COLO668 (cell line): ENCODE measurements at regions not wholly inside any gene's neighbourhood (a gene's known extent, or its start where the extent isn't known, plus 50 kb on each side); places are given as distances from the start of the nearest gene placed in this dataset.

ENCODE experiments used
- DNase-seq: peaks from one replicate; lab custom pipeline; 2025; ENCODE audit not compliant: unreplicated experiment; lab: John Stamatoyannopoulos, UW

DNA sequence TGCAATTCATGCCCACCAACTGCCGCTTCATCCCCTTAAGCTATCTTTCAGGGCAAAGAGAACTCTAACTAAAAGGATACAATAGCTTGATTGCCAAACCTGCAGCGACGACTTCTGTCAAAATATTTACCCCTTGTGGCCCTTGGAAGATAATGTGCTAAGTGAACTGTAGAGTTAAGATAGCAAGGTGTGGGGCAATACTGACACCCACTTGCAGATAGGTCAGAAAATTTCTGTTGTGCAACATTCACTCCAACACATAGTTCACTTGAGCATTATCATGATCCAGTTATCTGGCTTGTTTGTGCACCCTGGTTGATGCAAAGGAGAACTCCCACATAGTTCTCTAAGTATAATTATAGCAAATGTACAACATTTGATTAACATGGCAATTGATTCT is 55.6 kb downstream of the RHOXF2B start:
- DNase-seq = no peak

GRCh38 chrX:120020305-120020704 is 57.2 kb downstream of the RHOXF2B start:
- no peak for DNase-seq

DNA sequence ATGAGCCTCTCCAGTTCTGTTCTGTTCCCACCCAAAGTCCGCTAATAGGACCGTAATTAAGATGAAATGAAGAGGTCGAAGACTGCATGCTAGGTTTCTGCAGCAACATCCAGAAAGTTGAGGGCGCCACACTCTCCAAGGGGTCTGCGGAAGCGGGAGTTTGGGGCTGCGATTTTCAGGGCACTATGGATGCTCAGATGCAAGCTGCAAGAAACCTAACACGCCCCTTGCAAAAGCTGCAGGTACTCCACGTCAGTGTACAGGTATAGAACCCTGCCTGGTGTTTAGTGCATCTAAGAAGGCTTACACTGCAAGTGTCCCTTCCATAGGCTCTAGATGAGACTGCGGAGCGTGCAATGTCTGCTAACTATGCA is 61.4 kb downstream of the RHOXF2B start:
- no peak for DNase-seq

DNA sequence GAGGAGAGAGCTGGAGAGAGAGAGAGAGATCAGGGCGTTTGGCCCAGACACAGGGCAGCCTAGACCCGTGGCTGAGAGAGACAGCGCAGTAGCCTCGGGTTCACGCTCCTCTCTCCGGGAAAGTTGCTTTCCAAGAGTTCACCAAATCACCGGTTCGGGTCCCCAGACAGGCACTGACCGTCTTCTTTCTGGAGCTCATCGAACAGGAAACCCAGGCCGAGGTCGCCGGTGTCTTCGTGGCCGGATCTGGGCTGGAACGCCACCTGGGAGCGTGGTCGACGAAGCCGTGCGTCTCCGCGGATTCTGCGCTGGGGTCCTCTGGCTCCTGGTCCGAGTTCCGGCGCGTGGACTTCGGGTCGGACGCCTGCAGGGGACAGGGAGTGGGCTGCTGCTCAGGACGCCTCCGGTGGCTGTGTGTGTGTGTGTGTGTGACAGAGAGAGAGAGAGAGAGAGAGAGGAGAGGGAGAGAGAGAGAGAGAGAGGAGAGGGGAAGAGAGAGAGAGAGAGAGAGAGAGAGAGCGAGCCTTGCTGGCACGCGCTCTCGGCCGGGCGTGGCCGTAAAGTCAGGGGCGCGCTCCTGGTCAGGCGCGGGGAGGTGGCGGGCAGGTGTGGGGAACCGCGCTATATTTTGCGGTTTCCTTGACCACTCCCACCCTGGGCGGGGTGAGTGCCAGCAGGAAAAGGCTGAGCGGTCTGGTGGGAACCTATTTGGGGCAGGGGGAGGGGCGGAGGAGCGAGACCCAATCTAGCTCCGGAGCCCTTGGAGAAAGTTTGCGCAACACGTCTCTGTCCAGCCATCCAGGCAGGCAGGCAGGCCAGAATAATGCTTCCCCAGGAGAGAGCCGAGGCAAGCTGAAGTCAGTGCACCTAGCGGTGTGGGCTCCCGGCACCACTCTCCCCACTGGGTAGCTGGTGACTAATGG is 62.1 kb downstream of the RHOXF2B start:
- DNase-seq = peak; percentile 3

DNA sequence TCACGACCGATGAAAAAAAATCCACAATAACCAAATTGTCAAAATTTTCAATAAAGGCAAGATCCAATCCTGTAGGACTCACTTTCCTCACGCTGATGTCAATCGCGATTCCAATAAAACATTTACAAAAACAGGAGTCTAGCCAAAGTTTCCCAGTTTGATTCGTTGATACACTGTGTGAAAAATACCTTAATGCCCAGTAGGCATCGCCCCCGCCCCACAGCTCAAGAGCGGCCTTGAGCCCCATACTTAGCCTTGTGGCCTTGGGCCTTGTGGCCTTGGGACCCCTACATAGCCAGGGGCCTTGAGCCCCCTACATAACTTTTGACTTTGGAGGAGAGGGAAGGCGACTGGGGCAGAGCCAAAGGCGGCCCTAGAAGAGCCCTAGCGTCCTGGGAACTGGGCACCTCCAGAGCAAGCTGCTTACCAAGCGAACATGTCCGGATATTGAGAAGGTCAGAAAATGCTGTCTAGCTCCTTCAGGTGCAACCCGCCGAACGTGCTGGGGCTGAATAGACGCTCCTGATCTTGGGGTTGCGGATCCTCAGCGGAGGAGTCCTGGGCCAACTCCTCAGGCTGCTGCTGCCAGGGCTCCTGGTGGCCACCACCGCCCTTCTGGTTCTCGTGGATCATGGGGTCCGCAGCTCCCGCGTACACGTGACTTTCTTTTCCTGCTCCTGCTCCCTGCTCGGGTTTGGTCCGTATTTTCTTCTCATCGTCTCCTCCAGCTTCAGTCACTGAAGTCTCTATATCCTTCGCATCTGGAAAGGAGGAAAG is 62.9 kb downstream of the RHOXF2B start:
- no peak for DNase-seq

GRCh38 chrX:120001787-120002186 is 58.2 kb upstream of the NKAP start:
- DNase-seq = no peak

DNA sequence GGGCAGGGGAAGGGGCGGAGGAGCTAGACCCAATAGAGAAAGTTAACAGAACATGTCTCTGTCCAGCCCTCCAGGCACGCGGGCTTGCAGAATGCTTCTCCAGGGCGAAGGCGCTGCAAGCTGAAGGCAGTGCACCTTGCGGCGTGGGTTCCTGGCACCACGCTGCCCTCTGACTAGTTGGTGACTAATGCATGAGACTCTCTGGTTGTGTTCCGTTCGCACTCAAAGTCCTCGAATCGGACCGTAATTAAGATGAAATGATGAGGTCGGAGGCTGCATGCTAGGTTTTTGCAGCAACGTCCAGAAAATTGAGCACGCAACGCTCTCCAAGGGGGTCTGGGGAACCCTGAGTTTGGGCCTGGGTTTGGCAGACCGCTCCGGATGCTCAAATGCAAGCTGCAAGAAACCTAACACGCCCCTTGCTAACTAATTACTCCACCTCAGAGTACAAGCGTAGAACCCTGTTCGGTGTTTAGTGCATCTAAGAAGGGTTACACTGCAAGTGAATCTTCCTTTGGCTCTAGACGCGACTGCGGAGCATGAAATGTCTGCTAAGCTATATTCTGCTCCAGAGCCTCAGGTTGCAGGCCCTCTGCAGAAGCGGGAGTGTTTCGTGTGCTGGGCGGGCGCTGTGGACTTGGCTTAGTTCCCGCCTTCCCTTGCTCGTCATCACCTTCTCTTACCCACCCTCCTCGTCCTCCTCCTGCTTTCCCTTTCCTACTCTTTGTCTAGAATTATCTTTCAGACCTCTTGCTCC is 57.1 kb upstream of the NKAP start:
- DNase-seq = no peak

DNA sequence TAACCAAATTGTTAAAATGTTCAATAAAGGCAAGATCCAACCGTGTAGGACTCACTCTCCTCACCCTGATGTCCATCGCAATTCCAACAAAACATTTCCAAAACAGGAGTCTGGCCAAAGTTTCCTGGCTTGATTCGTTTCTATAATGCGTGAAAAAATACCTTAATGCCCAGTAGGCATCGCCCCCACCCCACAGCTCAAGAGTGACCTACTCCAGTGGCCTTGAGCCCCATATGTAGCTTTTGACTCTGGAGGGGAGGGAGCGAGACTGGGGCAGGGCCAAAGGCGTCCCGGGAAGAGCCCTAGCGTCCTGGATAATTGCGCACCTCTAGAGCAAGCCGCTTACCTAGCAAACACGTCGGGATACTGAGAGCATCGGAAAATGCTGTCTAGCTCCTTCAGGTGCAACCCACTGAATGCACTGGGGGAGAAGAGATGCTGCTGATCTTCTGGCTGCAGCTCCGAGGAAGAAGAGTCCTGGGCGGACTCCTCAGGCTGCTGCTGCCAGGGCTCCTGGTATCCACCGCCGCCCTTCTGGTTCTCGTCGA is 55.6 kb upstream of the NKAP start:
- no peak for DNase-seq

DNA sequence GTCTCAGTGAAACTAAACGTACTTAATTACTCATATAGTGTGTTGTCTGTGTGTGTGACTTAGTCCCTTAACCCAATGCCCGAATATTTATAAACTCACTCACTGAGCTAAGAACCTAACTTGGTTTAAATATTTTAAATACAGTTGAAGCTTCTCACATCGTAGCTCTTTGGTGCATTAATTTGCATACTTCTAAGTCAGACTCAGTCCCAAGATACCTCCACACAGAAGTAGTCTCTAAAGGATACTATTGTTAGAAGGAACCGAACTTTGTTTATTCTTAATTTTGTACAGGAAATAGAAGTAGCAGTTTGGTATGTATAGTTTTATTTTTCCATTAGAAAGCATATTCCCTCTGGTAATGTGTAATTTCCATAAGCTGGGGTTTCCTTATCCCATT is 54.0 kb upstream of the NKAP start:
- no peak for DNase-seq

DNA sequence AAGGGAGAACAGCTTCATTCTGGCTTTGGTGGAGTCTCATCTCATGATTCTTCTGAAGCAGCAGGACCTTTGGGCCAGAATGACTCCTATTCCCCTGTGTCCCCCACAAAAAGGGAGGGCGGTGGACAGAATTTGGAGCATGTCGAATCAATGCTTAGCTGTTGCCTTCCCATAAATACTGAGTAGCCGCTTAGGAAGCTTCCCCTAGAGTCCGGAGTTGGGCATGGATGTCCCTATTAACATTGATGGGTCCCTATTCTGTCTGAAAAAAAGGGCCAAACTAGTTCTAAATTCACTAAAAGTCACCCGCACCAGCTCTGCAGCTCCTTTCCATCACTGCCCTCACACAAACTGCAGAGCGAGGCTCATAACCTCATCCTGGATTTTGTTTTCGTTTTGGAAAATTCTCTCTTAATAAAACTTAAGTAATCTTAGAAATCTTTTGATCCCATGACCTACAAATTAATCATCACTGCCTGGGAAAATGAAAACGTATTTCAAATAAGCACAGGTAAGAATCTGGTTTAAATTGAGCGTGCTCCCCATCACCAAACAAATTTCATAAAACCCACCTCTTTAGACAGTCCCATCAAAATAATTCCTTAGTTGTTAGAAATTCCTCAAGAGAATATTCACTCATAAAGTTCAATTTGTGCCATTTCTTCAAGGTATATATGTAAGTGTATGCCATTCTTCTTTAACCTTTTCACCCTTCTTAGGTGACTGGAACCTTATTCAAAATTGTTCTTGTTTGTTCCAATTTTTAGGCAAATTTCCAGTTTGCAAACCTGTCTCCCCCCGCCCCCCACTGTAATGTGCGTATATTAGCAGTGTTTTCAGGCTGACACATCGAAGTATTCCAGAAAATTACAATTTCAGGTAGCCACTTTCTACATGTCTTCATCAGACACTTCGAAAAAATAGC is 53.3 kb upstream of the NKAP start:
- no peak for DNase-seq

GRCh38 chrX:119996069-119996468 is 52.5 kb upstream of the NKAP start:
- no peak for DNase-seq
